22Rv1 (cell line): ENCODE measurements at regions not wholly inside any gene's neighbourhood (a gene's known extent, or its start where the extent isn't known, plus 50 kb on each side); places are given as distances from the start of the nearest gene placed in this dataset.

Experiments
- CTCF ChIP-seq: fragments of 450-650 bp; IDR thresholded peaks from 2 replicates; pipeline ENCODE4 v1.5.1; 2017; ENCODE audit warnings: mild to moderate bottlenecking
- ZFX ChIP-seq: fragments of 450-650 bp; IDR thresholded peaks from 2 replicates; pipeline ENCODE4 v1.6.1; 2017; ENCODE audit warnings: antibody characterized with exemption, borderline replicate concordance

- TF ChIP-seq CTCF (no peak), ZFX (no peak)
Observed at GRCh38 chr13:57375876-57376275, 208.9 kb downstream of the PRR20E start.
